Parathyroid adenoma (tissue), 2 donors: ENCODE measurements at regions not wholly inside any gene's neighbourhood (a gene's known extent, or its start where the extent isn't known, plus 50 kb on each side); places are given as distances from the start of the nearest gene placed in this dataset.

Source experiments
- H2AFZ ChIP-seq: fragments of 300-600 bp; sonication (generic); one replicate; pipeline ENCODE4 v1.7.0; 2017; ENCODE audit warnings: antibody characterized with exemption, mild to moderate bottlenecking
- H3K27ac ChIP-seq: fragments of 300-600 bp; sonication (generic); one replicate; pipeline ENCODE4 v1.7.0; 2017
- H3K27me3 ChIP-seq: fragments of 300-600 bp; sonication (generic); one replicate; pipeline ENCODE4 v1.7.0; 2017; ENCODE audit warnings: low read length; ENCODE audit not compliant: control insufficient read depth, insufficient read depth
- H3K36me3 ChIP-seq: fragments of 300-600 bp; sonication (generic); one replicate; pipeline ENCODE4 v1.7.0; 2017; ENCODE audit warnings: low read length; ENCODE audit not compliant: control insufficient read depth, insufficient read depth
- H3K4me1 ChIP-seq: fragments of 300-600 bp; sonication (generic); one replicate; pipeline ENCODE4 v1.7.0; 2017; ENCODE audit warnings: control low read depth
- H3K4me2 ChIP-seq: fragments of 300-600 bp; sonication (generic); one replicate; pipeline ENCODE4 v1.7.0; 2017; ENCODE audit warnings: low read length
- H3K4me3 ChIP-seq: fragments of 300-600 bp; sonication (generic); one replicate; pipeline ENCODE4 v1.7.0; 2017; ENCODE audit warnings: low read depth, low read length
- H3K79me2 ChIP-seq: fragments of 300-600 bp; sonication (generic); one replicate; pipeline ENCODE4 v1.7.0; 2017; ENCODE audit warnings: control low read depth
- H3K9ac ChIP-seq: fragments of 300-600 bp; sonication (generic); one replicate; pipeline ENCODE4 v1.7.0; 2017; ENCODE audit warnings: mild to moderate bottlenecking
- H3K9me3 ChIP-seq: fragments of 300-600 bp; sonication (generic); one replicate; pipeline ENCODE4 v1.7.0; 2017; ENCODE audit warnings: low read length; ENCODE audit not compliant: control insufficient read depth
- CTCF ChIP-seq: fragments of 300-600 bp; sonication (generic); IDR thresholded peaks from one replicate; pipeline ENCODE4 v1.7.0; 2017; ENCODE audit warnings: antibody characterized with exemption, mild to moderate bottlenecking
- donor health status: primary hyperparathyroidism.

GRCh38 chr11:106218106-106218505 is 140.6 kb downstream of the AASDHPPT start:
- Histone ChIP-seq H3K27ac (no peak overlapping the region), H3K4me3 (no peak overlapping the region), H2AFZ (no peak overlapping the region), H3K79me2 (no peaks in the 10 kb centered on the region), H3K4me1 (no peaks in the 10 kb centered on the region), H3K9ac (no peak overlapping the region), H3K27me3 (no peaks in the 10 kb centered on the region), H3K4me2 (no peak overlapping the region), H3K36me3 (no peaks in the 10 kb centered on the region), H3K9me3 (no peaks in the 10 kb centered on the region)
- TF ChIP-seq CTCF = no peak

- H3K9me3 ChIP-seq = no peaks in the 10 kb centered on the region
- H2AFZ ChIP-seq = no peak overlapping the region
- H3K4me3 ChIP-seq = no peak overlapping the region
- H3K27ac ChIP-seq = no peak overlapping the region
- H3K4me2 ChIP-seq = no peak overlapping the region
- no peaks in the 10 kb centered on the region for H3K27me3 ChIP-seq
- TF ChIP-seq CTCF = no peak
- H3K79me2 ChIP-seq = no peaks in the 10 kb centered on the region
- no peak overlapping the region for H3K9ac ChIP-seq
- H3K36me3 ChIP-seq = no peaks in the 10 kb centered on the region
- H3K4me1 ChIP-seq = no peaks in the 10 kb centered on the region
Measured at GRCh38 chr11:106222626-106223025, 145.2 kb downstream of the AASDHPPT start.

- Histone ChIP-seq H2AFZ (no peak overlapping the region), H3K36me3 (no peaks in the 10 kb centered on the region), H3K4me2 (no peak overlapping the region), H3K4me3 (no peak overlapping the region), H3K79me2 (no peaks in the 10 kb centered on the region), H3K4me1 (no peaks in the 10 kb centered on the region), H3K27me3 (no peaks in the 10 kb centered on the region), H3K9me3 (no peaks in the 10 kb centered on the region), H3K9ac (no peak overlapping the region), H3K27ac (no peak overlapping the region)
- TF ChIP-seq CTCF = no peak
Measured at GRCh38 chr11:106224172-106224571, 146.7 kb downstream of the AASDHPPT start.

GRCh38 chr11:106228996-106229395 is 151.5 kb downstream of the AASDHPPT start:
- Histone ChIP-seq H3K4me2 (no peak overlapping the region), H2AFZ (no peak overlapping the region), H3K27ac (no peak overlapping the region), H3K36me3 (no peaks in the 10 kb centered on the region), H3K27me3 (no peaks in the 10 kb centered on the region), H3K79me2 (no peaks in the 10 kb centered on the region), H3K9ac (no peak overlapping the region), H3K9me3 (no peaks in the 10 kb centered on the region), H3K4me1 (no peaks in the 10 kb centered on the region), H3K4me3 (no peak overlapping the region)
- no peak for TF ChIP-seq CTCF

- no peaks in the 10 kb centered on the region for H3K79me2 ChIP-seq
- no peaks in the 10 kb centered on the region for H3K4me1 ChIP-seq
- H3K9ac ChIP-seq = no peak overlapping the region
- H3K27me3 ChIP-seq = no peaks in the 10 kb centered on the region
- no peak overlapping the region for H3K27ac ChIP-seq
- no peaks in the 10 kb centered on the region for H3K9me3 ChIP-seq
- H3K4me2 ChIP-seq = no peak overlapping the region
- no peaks in the 10 kb centered on the region for H3K36me3 ChIP-seq
- no peak overlapping the region for H3K4me3 ChIP-seq
- no peak for TF ChIP-seq CTCF
- no peak overlapping the region for H2AFZ ChIP-seq
Measured at GRCh38 chr11:106231591-106231990, 154.1 kb downstream of the AASDHPPT start.
